AG08395 (cell line): ENCODE measurements at regions not wholly inside any gene's neighbourhood (a gene's known extent, or its start where the extent isn't known, plus 50 kb on each side); places are given as distances from the start of the nearest gene placed in this dataset.

ENCODE experiments used
- DNase-seq: peaks from one replicate; pipeline ENCODE4 v3.0.0; 2012; ENCODE audit warnings: mixed read lengths, low spot score

DNA sequence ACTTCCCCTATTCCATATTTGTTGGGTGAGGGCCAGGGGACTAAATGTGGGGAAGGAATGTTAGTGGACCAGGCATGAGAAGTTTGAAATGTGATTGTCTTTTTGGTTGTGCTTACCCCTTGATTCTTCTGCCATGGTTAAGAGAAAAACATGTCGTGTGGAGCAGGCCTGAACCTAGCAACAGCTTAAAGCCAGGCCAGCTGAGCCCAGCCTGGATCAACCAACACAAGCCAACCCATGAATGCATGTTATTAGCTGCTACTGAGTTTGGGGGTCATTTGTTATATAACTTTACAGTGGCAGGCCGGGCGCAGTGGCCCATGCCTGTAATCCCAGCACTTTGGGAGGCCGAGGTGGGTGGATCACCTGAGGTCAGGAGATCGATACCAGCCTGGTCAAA, 52.4 kb upstream of the TRIO start:
- no peak for DNase-seq

DNA sequence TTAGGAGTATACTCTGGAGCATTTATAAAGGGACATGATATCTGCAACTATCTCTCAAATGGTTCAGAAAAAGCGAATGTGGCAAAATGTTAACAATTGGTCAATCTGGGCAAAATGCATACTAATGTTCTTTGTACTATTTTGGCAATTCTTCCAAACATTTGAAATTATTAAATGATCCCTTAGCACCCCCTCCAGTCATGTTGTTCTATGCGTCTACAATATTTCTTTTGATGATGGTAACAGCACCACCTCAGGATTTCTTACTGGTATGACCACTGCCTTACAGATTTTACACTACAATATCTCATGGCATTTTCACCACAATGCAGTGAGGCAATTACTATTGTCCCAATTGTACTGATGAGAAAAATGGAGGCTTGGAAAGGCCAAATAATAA, 52.9 kb upstream of the TRIO start:
- no peak for DNase-seq

DNA sequence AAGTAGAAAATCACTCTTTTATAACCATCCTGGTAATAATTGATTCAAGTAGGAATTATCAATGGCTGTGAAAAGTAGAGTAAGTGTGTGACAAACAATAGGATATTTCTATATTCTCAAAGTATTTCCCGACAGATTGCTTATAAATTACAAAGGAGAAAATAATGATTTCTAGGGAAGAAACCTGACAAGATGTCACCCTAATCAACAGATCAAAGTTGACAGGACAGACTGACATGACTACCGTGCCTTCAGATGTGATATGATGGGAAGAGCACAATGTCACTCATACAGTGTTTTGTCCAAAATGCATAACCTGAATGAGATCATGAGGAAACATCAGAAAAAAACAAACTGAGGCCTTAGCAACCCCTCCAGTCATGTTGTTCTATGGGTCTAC, 53.9 kb upstream of the TRIO start:
- no peak for DNase-seq

DNA sequence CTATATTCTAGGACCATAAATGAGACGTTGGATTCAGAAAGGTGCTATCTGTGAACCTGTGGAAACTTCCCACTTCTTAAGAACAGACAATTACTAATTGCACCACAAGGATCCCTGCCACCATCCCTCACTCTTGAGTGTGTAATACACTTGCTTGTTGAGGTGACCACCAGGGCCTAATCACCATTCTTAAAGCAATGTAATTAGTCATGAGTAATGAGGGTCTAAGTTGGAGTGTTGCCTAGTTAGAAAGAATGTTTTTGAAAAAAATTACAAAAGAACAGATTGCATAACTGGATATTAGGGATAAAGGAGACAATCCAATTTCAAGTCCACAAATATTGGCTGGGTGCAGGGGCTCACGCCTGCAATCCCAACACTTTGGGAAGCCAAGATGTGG, 56.9 kb upstream of the TRIO start:
- no peak for DNase-seq

- DNase-seq: no peak
Observed at GRCh38 chr5:14082973-14083372, 60.2 kb upstream of the TRIO start.

- no peak for DNase-seq
Observed at GRCh38 chr5:14082523-14082922, 60.6 kb upstream of the TRIO start.

- DNase-seq: no peak
Observed at GRCh38 chr5:14081791-14082190, 61.4 kb upstream of the TRIO start.

- no peak for DNase-seq
Observed at GRCh38 chr5:14078716-14079115, 64.4 kb upstream of the TRIO start.

DNA sequence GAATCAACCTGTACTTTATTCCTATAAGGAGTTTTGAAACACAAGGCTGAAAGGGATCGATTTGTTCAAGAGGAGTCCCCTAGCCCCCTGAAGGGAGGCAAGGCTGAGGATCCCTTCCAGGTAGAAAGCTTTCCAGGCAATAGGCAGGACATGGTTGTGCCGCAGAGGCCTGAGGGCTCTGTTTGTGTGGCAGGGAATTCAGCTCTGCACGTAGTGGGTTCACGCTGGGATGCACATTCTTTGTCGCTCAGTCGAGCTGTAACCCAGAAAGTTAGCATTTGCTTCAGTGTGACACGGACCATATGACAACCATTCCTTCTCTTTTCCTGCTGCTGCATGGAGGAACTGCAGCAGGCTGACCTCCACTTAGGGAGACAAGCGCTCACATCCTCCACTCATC, 65.6 kb upstream of the TRIO start:
- DNase-seq: no peak

- DNase-seq: no peak
Observed at GRCh38 chr5:14076561-14076960, 66.6 kb upstream of the TRIO start.

DNA sequence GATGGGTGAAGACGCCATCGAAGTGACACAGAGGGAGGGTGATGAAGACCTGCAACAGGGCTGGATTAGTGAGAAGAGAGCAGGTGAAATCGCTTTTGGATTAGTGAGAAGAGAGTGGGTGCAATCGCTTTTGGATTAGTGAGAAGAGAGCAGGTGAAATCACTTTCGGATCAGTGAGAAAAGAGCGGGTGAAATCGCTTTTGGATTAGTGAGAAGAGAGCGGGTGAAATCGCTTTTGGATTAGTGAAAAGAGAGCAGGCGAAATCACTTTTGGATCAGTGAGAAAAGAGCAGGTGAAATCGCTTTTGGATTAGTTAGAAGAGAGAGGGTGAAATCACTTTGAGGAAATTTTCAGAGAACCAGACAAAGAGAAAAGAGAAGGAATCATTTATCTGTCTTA, 67.2 kb upstream of the TRIO start:
- no peak for DNase-seq

- no peak for DNase-seq
Observed at GRCh38 chr5:14071433-14071832, 71.7 kb upstream of the TRIO start.

DNA sequence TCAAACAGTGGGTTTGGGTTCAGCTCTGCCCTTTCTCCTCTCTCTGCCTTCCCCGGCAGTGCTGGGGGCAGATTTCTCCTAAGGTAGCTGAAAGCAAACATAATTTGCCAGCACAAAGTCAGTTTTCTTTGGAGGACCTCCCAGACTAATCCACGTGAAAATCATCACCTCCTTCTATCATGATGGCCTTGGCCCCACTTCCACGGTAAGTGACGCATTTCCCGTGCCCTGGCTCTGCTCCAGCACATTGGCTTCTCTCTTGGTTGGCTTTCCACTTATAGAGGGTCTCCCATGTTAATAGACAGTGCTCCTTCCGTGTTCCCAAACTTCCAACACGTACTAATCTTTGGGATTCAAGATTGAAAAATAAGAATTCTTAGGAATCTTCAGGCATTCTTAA, 74.1 kb upstream of the TRIO start:
- no peak for DNase-seq

- DNase-seq: no peak
Observed at GRCh38 chr5:14068136-14068535, 75.0 kb upstream of the TRIO start.

DNA sequence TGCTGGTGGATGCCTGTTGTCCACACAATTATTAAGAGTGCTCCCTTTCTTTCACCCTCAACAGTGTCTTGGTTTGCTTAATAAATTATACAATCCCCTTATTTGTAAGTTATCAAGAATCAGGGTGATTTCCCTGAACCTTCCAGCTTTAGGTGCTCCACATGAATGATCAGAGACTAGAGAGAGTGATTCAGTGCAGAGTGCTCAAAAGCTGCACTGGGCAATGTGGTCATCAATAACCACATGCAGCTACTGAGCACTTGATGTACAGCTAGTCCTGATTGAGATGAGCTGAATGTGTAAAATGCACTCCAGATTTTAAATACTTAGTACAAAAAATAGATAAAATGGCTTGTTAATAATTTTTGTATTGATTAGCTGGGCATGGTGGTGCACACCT, 76.8 kb upstream of the TRIO start:
- no peak for DNase-seq

DNA sequence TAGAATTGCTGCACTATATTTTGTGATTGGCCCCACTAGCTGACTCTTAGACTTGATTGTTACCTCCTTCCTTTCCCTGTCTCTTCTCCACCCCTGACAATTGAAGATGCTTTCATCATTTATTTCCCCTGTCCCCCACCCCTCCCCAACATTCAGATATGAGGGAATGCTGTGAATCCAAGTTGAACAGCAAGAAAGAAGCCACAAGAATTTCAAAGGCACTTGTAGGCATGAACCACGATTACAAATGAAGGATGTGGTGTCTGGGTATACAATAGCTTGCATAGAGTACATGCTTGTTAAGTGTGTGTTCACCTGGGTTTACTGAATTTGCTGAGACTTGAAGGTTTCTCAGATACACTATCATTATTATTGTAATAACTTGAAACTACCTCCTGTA, 78.3 kb upstream of the TRIO start:
- no peak for DNase-seq

GRCh38 chr5:14063691-14064090, 79.5 kb upstream of the TRIO start:
- DNase-seq: no peak

- DNase-seq: peak; percentile 46
Observed at GRCh38 chr5:14063138-14063537, 80.0 kb upstream of the TRIO start.

GRCh38 chr5:14062178-14062577, 81.0 kb upstream of the TRIO start:
- DNase-seq: no peak

GRCh38 chr5:14061106-14061505, 82.0 kb upstream of the TRIO start:
- DNase-seq: no peak

GRCh38 chr5:14060218-14060617, 82.9 kb upstream of the TRIO start:
- DNase-seq: no peak

- DNase-seq: no peak
Observed at GRCh38 chr5:14059810-14060209, 83.3 kb upstream of the TRIO start.

- DNase-seq: no peak
Observed at GRCh38 chr5:14057289-14057688, 85.9 kb upstream of the TRIO start.

DNA sequence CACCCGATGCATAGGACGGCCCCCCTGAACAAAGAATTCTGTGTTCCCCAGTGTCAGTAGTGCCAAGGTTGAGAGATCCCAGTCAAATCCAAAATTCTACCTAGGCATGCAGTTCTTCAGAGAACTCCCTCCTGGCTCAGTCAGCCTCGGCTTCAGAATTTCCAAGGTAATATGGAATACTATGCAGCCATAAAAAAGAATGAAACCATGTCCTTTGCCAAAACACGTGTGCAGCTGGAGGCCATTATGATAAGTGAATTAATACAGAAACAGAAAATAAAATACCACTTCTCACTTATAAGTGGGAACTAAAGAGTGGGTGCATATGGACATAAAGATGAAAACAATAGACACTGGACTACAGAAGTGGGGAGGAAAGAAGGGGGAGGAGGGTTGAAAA, 87.1 kb upstream of the TRIO start:
- DNase-seq: no peak
